Left lung (tissue), 4 donors: ENCODE measurements at regions not wholly inside any gene's neighbourhood (a gene's known extent, or its start where the extent isn't known, plus 50 kb on each side); places are given as distances from the start of the nearest gene placed in this dataset.

Experiments
- ATAC-seq: fragments of 200-7000 bp; cut with Tn5 transposase; one replicate; pipeline ENCODE4 v1.9.1; 2020; ENCODE audit warnings: moderate library complexity
- DNase-seq, 4 donors: peaks; one replicate each; pipeline ENCODE4 v3.0.0-alpha.2; 2013 to 2020
- H3K27ac ChIP-seq, 2 donors: fragments of 200-600 bp; sonication (generic) in 1 of 2; one replicate each; pipeline versions ENCODE4 v1.5.0 to v1.8.0; 2020 to 2021
- H3K27me3 ChIP-seq, 2 donors: fragments of 200-600 bp; sonication (generic) in 1 of 2; one replicate each; pipeline versions ENCODE4 v1.5.0 to v1.8.0; 2020 to 2021
- H3K36me3 ChIP-seq, 2 donors: fragments of 200-600 bp; sonication (generic) in 1 of 2; one replicate each; pipeline versions ENCODE4 v1.5.0 to v1.8.0; 2020 to 2021
- H3K4me1 ChIP-seq, 2 donors: fragments of 200-600 bp; one replicate each; pipeline ENCODE4 v1.8.0; 2021
- H3K4me3 ChIP-seq, 2 donors: fragments of 200-600 bp; sonication (generic) in 1 of 2; one replicate each; pipeline versions ENCODE4 v1.5.0 to v1.8.0; 2020 to 2021; ENCODE audit warnings: mild to moderate bottlenecking in 1 of 2
- H3K9me3 ChIP-seq, 2 donors: fragments of 200-600 bp; sonication (generic) in 1 of 2; one replicate each; pipeline versions ENCODE4 v1.5.0 to v1.8.0; 2020 to 2021
- CTCF ChIP-seq, 2 donors: fragments of 200-600 bp; sonication (generic) in 1 of 2; IDR thresholded peaks; one replicate each; pipeline versions ENCODE4 v1.5.0 to v1.8.0; 2021; ENCODE audit warnings: antibody characterized with exemption in 2 of 2
- intact Hi-C, 2 donors: fragments of 100-400 bp; cut with DNase I; formaldehyde crosslinking; loops; one replicate each; pipeline versions ENCODE4 v1.11.2 to v1.14.2; 2022
- donor health status: DM: no; HTN: yes; CAD: no.
- donor health status: DM: no; HTN: no; CAD: no.

DNA sequence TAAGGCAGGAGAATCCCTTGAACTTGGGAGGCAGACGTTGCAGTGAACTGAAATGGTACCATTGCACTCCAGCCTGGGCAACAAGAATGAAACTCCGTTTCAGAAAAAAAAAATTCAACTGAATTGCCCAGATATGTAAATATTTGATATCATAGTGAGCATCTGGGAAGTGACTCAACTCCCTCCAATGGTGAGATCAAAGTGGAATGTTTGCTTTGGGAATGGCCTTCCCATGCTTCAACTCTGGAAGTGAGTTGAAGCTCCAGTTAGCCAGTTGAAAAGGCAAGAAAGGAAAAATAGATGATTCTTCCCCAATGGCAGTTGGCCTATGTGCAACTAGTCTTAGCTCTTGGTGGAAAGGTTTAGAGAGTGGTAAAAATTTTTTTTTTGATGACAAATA lies 131.6 kb upstream of the CMC1 start:
- no peak overlapping the region for H3K27ac ChIP-seq
- no peaks in the 10 kb centered on the region for H3K27me3 ChIP-seq
- no peak for TF ChIP-seq CTCF (IDR thresholded peaks at IDR 0.05)
- intact Hi-C loops = no loop called here
- no peak overlapping the region for H3K4me3 ChIP-seq
- DNase-seq (no peak), ATAC-seq (peak; percentile 49)
- H3K36me3 ChIP-seq = no peaks in the 10 kb centered on the region
- H3K4me1 ChIP-seq = no peaks in the 10 kb centered on the region
- no peaks in the 10 kb centered on the region for H3K9me3 ChIP-seq

DNA sequence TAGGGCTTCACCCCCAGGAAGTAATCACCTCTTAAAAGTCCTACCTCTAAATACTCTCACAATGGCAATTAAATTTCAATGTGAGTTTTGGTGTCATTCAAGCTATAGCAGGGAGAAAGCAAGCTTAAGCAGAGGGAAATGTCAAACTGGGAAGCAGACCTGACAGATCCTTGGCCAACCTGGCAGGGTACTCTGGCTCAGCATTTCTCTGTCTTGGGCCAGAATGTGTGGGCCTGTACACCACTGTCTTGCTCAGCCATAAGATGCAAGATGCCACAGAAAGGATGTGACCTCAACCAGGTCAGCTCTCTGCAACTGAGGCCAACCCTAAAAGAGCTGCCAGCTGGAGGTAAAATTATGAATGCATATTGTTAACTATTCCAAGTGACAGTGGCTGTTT lies 130.6 kb upstream of the CMC1 start:
- no peaks in the 10 kb centered on the region for H3K4me1 ChIP-seq
- ATAC-seq (no peak), DNase-seq (no peak)
- no peaks in the 10 kb centered on the region for H3K27me3 ChIP-seq
- TF ChIP-seq CTCF (IDR thresholded peaks at IDR 0.05) = no peak
- intact Hi-C loops = no loop called here
- no peak overlapping the region for H3K27ac ChIP-seq
- H3K9me3 ChIP-seq = no peaks in the 10 kb centered on the region
- no peaks in the 10 kb centered on the region for H3K36me3 ChIP-seq
- no peak overlapping the region for H3K4me3 ChIP-seq

DNA sequence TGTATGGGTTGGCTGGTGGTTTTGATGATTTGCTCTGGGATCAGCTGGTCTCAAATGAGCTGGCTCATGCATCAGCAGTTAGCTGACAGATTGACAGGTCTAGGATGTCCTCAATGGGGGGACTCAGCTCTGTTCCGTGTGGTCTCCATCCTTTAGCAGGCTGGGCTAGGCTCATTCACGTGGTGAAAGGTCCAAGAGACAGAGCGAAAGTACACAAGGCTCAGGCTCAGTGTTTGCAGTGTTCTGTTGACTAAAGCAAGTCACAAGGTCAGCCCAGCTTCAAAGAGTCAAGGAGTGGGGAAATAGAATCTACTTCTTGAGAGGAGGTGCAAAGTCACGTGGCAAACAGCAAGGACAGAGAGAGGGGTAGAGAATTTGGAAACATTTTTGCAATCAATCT lies 126.5 kb upstream of the CMC1 start:
- ATAC-seq = peak; percentile 16
- TF ChIP-seq CTCF (IDR thresholded peaks at IDR 0.05) = no peak
- H3K4me3 ChIP-seq = no peak overlapping the region
- H3K4me1 ChIP-seq = no peaks in the 10 kb centered on the region
- intact Hi-C loops = no loop called here
- no peak for DNase-seq
- no peak overlapping the region for H3K27ac ChIP-seq
- H3K9me3 ChIP-seq = no peaks in the 10 kb centered on the region
- H3K36me3 ChIP-seq = no peaks in the 10 kb centered on the region
- H3K27me3 ChIP-seq = no peaks in the 10 kb centered on the region

- H3K27me3 ChIP-seq = no peaks in the 10 kb centered on the region
- no peaks in the 10 kb centered on the region for H3K4me1 ChIP-seq
- H3K9me3 ChIP-seq = no peaks in the 10 kb centered on the region
- H3K36me3 ChIP-seq = no peaks in the 10 kb centered on the region
- ATAC-seq (no peak), DNase-seq (no peak)
- intact Hi-C loops = no loop called here
- TF ChIP-seq CTCF (IDR thresholded peaks at IDR 0.05) = no peak
- no peak overlapping the region for H3K4me3 ChIP-seq
- no peak overlapping the region for H3K27ac ChIP-seq
Observed at GRCh38 chr3:28115316-28115715, 126.1 kb upstream of the CMC1 start.

DNA sequence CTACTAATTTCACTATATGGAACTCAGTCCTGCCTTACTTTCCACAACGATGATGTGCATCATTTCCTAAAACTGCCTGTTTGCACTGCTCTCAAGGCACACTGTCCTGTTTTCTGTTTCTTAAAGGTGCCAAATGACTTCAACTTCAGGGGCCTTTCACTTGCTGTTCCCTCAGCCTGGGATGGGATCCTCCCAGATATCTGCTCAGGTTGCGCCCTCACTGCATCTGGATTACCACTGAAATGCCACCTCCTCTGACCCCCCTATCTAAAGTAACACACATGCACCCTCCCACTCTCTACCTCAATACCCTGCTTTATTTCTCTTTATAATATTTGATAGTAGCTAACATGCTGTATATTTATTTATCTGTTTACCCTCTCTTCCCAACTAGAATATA lies 123.8 kb upstream of the CMC1 start:
- H3K36me3 ChIP-seq = no peaks in the 10 kb centered on the region
- no peak for DNase-seq
- intact Hi-C loops = no loop called here
- no peaks in the 10 kb centered on the region for H3K9me3 ChIP-seq
- no peaks in the 10 kb centered on the region for H3K27me3 ChIP-seq
- H3K4me3 ChIP-seq = no peak overlapping the region
- no peak for TF ChIP-seq CTCF (IDR thresholded peaks at IDR 0.05)
- no peaks in the 10 kb centered on the region for H3K4me1 ChIP-seq
- no peak overlapping the region for H3K27ac ChIP-seq
- no peak for ATAC-seq
